Kidney epithelial cell (primary cell): ENCODE measurements at regions not wholly inside any gene's neighbourhood (a gene's known extent, or its start where the extent isn't known, plus 50 kb on each side); places are given as distances from the start of the nearest gene placed in this dataset.

ENCODE experiments used
- DNase-seq: peaks from one replicate; pipeline ENCODE4 v3.0.0-alpha.2; 2010; ENCODE audit warnings: low read depth
- H3K27me3 ChIP-seq: 2 replicates; pipeline ENCODE4 v1.6.0; 2011; ENCODE audit warnings: low read length; ENCODE audit not compliant: control insufficient read depth, insufficient read depth
- H3K36me3 ChIP-seq: 2 replicates; pipeline ENCODE4 v1.5.1; 2011; ENCODE audit warnings: low read length; ENCODE audit not compliant: control insufficient read depth, insufficient read depth
- H3K4me3 ChIP-seq: 2 replicates; pipeline ENCODE4 v1.5.1; 2011; ENCODE audit warnings: low read depth, mild to moderate bottlenecking, control low read depth, low read length
- TF ChIP-seq, protein P1 (sequence below): IDR thresholded peaks from 2 replicates; pipeline ENCODE4 v1.5.1; 2011; ENCODE audit warnings: mild to moderate bottlenecking, moderate library complexity, low read length, control low read depth, inconsistent platforms; ENCODE audit not compliant: insufficient read depth, poor library complexity, severe bottlenecking

- Histone ChIP-seq H3K36me3 (no peaks in the 10 kb centered on the region), H3K27me3 (no peaks in the 10 kb centered on the region), H3K4me3 (no peak overlapping the region)
- no peak for DNase-seq
- TF ChIP-seq, protein P1, sequence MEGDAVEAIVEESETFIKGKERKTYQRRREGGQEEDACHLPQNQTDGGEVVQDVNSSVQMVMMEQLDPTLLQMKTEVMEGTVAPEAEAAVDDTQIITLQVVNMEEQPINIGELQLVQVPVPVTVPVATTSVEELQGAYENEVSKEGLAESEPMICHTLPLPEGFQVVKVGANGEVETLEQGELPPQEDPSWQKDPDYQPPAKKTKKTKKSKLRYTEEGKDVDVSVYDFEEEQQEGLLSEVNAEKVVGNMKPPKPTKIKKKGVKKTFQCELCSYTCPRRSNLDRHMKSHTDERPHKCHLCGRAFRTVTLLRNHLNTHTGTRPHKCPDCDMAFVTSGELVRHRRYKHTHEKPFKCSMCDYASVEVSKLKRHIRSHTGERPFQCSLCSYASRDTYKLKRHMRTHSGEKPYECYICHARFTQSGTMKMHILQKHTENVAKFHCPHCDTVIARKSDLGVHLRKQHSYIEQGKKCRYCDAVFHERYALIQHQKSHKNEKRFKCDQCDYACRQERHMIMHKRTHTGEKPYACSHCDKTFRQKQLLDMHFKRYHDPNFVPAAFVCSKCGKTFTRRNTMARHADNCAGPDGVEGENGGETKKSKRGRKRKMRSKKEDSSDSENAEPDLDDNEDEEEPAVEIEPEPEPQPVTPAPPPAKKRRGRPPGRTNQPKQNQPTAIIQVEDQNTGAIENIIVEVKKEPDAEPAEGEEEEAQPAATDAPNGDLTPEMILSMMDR = no peak
These were observed 1791.2 kb upstream of the CDH6 start for GRCh38 chr5:29402270-29402669.

DNA sequence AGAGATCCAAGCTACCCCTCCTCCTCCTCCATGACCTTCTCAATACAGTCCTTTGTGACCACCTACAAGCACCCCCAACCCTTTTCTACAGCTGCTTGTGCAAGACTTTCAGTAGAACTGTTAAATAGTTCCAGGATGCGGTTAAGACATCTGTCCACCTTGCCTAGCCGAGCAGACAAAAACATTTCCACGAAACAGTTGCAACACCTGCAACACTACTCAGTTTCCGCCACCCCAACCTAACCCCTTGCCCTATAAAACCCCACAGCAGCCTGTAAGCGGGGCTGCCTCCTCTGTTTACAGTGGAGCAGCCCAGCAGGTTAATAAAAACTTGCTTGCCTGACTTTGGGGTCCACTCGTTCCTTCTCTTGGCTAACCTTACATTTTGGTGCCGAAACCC, 1803.5 kb upstream of the CDH6 start:
- no peak for DNase-seq
- H3K27me3 ChIP-seq = no peaks in the 10 kb centered on the region
- no peak overlapping the region for H3K4me3 ChIP-seq
- no peaks in the 10 kb centered on the region for H3K36me3 ChIP-seq
- TF ChIP-seq, protein P1 = no peak

DNA sequence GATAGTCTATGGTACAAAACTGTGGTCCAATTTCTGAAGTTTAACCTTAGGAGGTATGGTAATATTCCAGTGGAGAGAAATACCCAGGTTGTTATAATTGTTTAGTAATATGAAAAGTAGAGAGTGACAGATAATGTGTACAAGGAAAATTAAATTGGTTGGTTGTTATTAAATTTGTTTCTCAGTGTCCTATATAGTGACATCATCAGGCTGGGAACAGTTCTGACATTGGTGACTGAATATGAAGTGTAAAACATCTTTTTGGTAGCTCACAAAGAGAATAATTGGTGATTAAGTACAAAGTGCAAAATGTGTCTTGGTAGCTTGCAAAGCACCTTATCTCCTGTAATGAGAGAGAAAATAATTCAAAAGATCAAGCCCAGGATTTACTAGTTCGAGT, 1806.1 kb upstream of the CDH6 start:
- Histone ChIP-seq H3K4me3 (no peak overlapping the region), H3K27me3 (no peaks in the 10 kb centered on the region), H3K36me3 (no peaks in the 10 kb centered on the region)
- no peak for DNase-seq
- TF ChIP-seq, protein P1 = no peak

DNA sequence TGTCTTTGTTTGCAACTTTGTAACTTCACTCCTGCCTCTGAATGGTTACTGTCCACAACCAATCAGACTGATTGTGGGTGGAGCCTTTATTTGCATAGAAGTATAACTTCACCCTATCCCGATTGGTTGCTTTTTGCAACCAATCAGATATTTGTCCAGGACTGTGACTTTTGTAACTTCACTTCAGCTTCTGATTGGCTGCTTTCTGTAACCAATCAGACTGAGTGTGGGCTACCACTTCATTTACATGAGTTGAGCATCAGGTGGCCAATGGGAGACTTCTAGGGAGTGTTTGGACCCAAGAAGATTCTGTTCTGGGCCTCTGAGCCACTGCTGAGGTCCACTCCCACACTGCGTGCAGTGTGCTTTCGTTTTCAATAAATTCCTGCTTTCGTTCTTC, 1810.7 kb upstream of the CDH6 start:
- TF ChIP-seq, protein P1 = no peak
- Histone ChIP-seq H3K27me3 (no peaks in the 10 kb centered on the region), H3K4me3 (no peak overlapping the region), H3K36me3 (no peaks in the 10 kb centered on the region)
- DNase-seq = no peak

GRCh38 chr5:29380029-29380428, 1813.5 kb upstream of the CDH6 start:
- TF ChIP-seq, protein P1 = no peak
- Histone ChIP-seq H3K36me3 (no peaks in the 10 kb centered on the region), H3K27me3 (no peaks in the 10 kb centered on the region), H3K4me3 (no peak overlapping the region)
- DNase-seq = no peak

DNA sequence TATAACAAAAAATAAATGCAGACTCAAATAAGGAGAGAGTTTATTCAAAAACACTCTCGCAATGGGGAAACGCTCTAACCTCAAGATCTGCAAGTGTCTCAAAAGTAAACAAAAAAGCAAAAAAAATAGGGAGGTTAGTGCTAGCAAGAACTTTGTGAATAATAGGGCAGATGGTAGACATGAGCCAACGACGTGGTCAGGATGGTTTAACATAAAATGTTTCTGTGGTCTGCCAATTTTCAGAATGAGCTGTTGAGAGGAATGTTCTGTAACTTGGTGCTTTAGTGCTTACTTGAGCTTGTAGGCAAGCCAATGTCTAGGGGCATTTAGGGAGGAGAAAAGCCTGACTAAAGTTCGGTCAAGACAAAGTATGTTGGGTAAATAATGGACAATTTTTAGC, 1813.9 kb upstream of the CDH6 start:
- no peak for DNase-seq
- TF ChIP-seq, protein P1 = no peak
- Histone ChIP-seq H3K27me3 (no peaks in the 10 kb centered on the region), H3K36me3 (no peaks in the 10 kb centered on the region), H3K4me3 (no peak overlapping the region)
